NCI-H2171 treated with DMSO at 0.1 percent for 48 hours (cell line): ENCODE measurements at regions not wholly inside any gene's neighbourhood (a gene's known extent, or its start where the extent isn't known, plus 50 kb on each side); places are given as distances from the start of the nearest gene placed in this dataset.

Source experiments
- DNase-seq: peaks from one replicate; lab custom pipeline; 2025; lab: John Stamatoyannopoulos, UW

- DNase-seq: no peak
These were observed 61.1 kb upstream of the SLC22A16 start for GRCh38 chr6:110537208-110538123.

GRCh38 chr6:110534731-110535492 lies 58.5 kb upstream of the SLC22A16 start:
- DNase-seq: no peak

GRCh38 chr6:110532431-110532830 lies 56.0 kb upstream of the SLC22A16 start:
- no peak for DNase-seq

- DNase-seq: no peak
These were observed 54.3 kb upstream of the SLC22A16 start for GRCh38 chr6:110530671-110531070.

- no peak for DNase-seq
These were observed 53.5 kb upstream of the SLC22A16 start for GRCh38 chr6:110529907-110530306.

- peak; percentile 62 for DNase-seq
These were observed 52.9 kb upstream of the SLC22A16 start for GRCh38 chr6:110529355-110529754.

GRCh38 chr6:110528930-110529325 lies 52.5 kb upstream of the SLC22A16 start:
- DNase-seq: no peak

- DNase-seq: peak; percentile 88
These were observed 51.9 kb upstream of the SLC22A16 start for GRCh38 chr6:110528101-110528929.

- no peak for DNase-seq
These were observed 51.1 kb upstream of the SLC22A16 start for GRCh38 chr6:110527516-110527915.

GRCh38 chr6:110526726-110527125 lies 50.3 kb upstream of the SLC22A16 start:
- DNase-seq: no peak
